NCI-H510A treated with DMSO at 0.1 percent for 48 hours (cell line): ENCODE measurements at regions not wholly inside any gene's neighbourhood (a gene's known extent, or its start where the extent isn't known, plus 50 kb on each side); places are given as distances from the start of the nearest gene placed in this dataset.
"Not testable (repeated sequence)": the region's sequence is repeated elsewhere in the genome, so short reads cannot be mapped to it uniquely, and the experiment has no call there.

ENCODE experiments used
- DNase-seq: peaks from one replicate; lab custom pipeline; 2025; lab: John Stamatoyannopoulos, UW

DNA sequence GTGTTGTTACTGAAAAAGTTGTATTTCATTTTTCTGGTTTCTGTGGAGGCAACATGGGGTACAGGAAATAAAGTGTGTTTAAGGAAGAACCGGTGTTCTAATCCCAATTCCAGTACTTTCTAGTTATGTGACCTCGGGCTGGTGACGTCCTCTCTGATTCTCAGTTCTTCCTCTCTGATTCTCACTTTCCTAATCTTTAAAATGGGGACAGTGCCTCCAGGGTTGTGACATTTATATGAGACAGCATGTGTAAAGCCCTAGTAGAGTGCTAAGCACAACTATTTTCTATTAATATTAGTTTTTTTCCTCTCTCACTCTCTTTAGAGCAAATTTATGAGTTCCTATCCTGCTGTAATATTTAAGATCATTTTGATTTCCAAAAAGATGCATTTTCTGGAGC is 50.9 kb upstream of the PTPDC1 start:
- no peak for DNase-seq

DNA sequence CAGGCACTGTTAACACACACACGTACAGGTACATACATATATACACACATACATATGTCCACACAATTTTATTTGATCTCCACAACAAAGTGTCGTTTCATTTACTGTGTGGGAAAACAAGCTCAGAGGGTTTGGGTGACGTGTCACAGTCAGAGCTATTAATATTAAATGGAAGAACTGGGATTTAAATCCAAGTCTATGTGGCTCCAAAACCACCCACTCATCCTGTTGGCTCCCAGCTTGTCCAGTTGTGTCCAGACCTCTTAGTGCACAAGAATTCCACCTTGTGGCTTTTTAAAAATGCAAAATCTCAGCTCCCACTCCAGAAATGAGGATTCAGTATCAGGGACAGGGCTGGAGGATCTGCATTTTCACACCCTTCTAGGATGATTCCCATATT is 52.3 kb upstream of the PTPDC1 start:
- no peak for DNase-seq

DNA sequence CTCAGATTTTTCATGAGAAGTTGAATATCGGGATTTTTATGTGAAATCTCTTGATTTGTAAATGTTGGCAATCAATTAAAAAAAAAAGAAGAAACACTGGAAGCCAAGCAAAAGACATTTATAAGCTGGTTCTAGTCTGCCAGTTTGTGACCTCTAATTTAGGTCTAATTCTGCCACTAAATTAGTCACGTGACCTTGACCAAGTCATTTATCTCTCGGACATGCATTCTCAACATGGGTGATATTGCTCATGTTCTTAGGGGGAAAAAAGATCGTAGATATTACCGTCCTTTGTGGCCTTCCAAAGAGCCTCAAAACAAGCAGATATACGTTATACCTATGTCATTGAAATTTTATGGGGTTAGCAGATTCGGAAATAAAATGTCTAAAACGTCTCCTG is 52.9 kb upstream of the PTPDC1 start:
- no peak for DNase-seq

DNA sequence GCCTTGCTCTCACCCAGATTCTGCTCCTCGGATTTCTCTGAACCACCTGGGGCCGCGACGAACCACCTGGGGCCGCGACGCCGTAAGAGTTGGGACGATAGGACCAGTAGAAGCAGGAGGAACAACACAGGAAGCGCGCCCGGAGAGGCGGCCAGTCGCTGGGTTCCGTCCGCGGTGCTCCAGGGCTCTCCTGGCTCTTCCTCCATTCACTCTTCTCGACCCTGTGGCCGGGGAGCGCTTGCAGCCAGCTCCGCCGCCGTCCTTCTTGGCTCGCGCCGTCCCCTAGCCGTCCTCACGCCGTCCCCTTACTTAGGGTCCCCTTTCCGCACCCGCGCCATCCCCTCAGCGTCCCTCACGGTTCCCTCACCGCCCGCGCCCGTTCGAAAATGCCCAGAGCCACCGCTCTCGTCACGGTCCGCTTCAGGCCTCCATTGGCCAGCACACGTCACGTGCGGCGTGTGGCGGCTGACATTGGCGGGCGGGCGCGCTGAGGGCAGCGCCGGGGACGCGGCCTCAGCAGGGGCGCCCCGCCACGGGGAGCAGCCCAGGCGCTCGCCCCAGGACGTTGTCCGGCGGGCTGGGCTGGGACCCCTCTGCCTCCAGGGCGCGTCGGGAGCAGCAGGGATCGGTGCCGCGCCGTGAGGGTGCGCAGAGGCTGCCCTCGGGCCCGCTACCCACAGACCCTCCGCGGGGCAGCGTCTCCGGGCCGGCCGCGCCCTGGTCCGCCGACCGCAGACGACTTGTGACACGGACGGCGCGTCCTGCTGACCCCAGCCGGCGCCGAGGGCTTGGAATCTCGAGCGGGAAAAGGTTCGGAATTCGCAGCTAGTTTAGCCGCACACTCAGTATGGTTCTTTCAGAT is 53.7 kb upstream of the PTPDC1 start:
- DNase-seq, result peak; percentile 77

DNA sequence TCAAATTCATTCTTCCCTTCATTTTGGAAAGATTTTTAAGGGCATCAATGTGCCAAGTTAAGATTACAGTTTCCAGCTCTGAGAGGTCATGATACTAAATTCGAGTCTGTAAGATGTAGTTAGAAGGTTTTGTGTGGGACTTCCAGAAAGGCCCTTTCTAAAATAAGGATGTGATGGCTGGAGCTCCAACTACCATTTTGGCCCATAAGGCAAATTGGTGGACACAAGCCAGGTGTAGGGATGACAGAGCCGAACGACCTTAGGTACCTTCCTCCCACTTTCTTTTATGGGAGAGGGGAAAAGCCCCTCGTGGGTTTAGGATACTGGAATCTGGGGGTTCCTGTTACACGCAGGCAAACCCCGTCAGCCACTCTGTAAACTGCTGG is 54.3 kb upstream of the PTPDC1 start:
- no peak for DNase-seq

DNA sequence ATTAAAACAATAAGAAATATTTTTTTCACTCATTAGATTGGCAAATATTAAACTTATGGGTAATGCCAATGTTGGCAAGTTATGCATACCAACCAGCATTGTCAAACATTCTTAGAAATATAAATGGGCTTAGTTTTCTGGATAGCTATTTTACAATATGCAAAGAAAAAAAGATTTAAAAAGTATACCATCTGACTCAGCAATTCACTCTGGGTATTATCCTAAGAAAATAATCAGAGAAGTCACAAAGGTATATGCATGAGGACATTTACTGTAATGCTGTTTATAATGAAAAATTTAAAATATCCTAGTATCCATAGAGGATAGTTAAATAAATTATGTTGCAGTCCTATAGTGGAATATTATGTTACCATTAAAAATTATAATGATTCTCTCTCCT is 57.4 kb upstream of the PTPDC1 start:
- DNase-seq, result no peak

DNA sequence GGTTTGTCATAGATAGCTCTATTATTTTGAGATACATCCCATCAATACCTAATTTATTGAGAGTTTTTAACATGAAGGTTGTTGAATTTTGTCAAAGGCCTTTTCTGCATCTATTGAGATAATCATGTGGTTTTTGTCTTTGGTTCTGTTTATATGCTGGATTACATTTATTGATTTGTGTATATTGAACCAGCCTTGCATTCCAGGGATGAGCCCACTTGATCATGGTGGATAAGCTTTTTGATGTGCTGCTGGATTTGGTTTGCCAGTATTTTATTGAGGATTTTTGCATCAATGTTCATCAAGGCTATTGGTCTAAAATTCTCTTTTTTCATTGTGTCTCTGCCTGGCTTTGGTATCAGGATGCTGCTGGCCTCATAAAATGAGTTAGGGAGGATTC is 61.8 kb upstream of the PTPDC1 start:
- DNase-seq, result not testable (repeated sequence)

DNA sequence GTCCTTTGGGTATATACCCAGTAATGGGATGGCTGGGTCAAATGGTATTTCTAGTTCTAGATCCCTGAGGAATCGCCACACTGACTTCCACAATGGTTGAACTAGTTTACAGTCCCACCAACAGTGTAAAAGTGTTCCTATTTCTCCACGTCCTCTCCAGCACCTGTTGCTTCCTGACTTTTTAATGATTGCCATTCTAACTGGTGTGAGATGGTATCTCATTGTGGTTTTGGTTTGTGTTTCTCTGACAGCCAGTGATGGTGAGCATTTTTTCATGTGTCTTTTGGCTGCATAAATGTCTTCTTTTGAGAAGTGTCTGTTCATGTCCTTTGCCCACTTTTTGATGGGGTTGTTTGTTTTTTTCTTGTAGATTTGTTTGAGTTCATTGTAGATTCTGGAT is 63.4 kb upstream of the PTPDC1 start:
- DNase-seq, result not testable (repeated sequence)

DNA sequence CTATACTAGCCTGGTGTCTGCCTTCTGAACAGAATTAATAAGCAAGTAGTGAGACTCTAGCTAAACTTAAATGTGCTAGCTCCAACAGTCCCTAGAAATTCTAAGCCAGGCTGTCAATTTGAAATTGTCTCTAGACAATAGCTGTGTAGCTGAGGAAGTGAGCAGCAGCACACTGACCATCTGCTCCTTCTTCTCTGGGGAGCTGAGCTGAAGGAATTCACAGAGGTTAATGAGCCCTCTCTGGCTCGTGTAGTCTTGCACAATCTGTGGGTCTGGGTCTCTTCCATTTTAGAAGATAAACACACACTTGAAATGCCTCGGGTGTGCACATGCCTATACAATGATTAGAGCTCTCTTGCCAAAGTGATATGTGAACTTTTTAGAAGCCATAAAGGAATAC is 63.5 kb upstream of the BARX1 start:
- no peak for DNase-seq

DNA sequence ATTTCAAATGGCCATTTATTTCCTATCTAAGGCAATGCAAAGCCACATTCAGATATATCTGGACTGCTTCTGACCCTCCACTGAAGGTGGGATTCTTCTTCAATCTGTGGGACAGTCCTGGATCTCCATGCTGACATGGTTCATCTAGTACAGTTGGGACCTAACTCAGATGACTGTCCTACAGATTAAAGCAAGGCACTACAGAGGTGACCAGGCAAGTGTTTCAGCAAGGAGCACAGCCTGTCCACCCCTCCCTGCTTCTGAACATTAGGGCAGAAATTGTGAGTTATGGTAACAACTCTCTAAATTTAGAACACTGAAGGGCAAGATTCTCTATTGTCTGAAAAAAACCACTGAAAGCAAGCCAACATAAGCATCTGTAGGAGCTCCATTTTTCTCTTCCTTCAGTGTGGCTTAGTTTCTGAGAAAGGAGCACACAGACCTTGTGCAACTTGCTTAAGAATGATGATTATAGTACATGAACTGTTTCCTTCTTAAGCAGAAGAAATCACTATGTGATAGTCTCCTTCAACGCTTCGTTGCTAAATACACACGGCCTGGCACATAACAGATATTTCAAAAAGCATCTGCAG is 62.9 kb upstream of the BARX1 start:
- no peak for DNase-seq

DNA sequence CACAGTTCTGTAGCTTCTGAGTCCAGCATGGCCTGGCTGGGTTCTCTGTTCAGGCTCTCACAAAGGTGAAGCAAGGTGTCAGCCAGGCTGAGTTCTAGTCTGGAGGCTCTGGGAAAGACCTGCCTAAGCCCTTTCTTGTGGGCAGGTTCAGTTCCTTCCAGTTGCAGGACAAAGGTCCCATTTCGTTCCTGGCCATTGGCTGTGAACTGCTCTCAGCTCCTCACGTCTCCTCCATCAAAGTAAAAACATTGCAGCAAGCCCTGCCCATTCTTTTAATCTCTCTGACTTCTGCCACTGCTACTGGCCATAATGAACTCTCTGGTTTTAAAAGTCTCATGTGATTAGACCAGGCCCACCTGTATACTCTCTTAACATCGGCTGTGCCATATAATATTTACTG is 61.6 kb upstream of the BARX1 start:
- no peak for DNase-seq

DNA sequence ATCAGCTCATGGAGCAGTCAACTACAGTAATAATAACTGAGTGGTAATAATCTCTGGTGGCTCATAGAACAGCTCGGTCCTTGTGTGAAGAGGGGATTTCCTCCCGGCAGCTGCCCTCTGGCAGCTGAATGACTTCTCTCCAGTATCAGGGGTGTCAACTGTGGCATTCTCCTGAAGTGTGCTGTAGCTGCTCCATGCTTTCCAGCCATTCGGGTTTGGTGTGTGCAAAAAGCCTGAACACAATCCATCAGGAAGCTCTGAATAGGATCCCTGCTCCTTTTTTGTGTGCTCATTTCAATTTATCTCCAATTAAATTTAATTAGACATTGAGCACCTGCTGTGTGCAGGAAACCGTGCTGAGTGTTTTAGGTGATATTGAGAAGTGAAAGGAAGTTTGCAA is 59.8 kb upstream of the BARX1 start:
- peak; percentile 81 for DNase-seq

DNA sequence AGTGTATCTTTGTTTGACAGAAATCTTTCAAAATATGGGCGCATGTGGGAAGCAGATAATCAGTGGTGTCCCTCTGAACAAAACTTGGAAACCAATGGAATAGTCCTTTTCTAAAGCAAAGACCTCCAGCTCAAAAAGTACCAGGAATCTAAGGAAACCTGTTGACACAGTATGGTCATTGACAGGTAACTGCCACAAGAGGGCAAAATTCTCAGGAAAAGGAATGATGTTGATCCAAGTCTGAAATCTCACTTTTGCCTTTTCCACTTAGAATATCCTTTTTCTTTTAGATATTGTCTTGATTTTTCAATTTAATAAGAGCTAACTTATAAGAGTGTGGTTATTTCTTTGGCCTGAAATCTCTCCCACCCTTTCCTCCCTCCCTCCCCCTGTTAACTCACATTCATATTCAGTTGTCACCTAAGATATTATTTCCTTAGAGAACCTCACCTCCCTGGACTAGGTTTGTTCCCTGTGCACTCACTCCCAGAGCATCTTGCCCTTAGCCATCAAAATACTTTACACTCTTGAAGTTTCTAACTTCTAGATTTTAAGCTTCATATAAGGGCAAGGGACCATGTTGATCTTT is 59.0 kb upstream of the BARX1 start:
- peak; percentile 46 for DNase-seq

DNA sequence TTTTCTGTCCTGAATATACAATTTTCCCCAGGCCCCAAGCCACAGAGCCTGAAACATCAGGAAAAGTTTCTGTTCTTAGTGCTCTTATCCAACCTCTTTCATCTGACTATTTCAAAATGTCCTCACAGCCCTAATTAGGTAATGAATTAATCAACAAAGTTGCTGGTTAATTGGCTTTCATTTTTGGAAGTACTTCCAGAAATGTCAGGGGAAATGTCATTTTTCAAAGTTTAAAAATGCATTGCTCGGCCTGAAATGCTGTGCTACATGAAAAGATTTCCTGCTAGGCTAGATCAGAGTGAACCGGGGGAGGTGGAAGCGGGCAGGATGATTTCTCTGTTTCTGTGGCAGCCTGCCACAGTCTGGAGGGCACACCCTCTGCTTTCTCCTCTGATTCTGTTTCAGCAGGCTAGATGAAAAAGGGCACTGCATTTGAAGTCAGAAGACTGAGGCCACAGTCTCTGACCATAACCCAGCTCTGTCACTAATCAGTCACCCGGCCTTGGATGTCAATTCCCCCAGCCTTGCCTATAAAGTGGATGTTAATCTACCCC is 55.9 kb upstream of the BARX1 start:
- no peak for DNase-seq

DNA sequence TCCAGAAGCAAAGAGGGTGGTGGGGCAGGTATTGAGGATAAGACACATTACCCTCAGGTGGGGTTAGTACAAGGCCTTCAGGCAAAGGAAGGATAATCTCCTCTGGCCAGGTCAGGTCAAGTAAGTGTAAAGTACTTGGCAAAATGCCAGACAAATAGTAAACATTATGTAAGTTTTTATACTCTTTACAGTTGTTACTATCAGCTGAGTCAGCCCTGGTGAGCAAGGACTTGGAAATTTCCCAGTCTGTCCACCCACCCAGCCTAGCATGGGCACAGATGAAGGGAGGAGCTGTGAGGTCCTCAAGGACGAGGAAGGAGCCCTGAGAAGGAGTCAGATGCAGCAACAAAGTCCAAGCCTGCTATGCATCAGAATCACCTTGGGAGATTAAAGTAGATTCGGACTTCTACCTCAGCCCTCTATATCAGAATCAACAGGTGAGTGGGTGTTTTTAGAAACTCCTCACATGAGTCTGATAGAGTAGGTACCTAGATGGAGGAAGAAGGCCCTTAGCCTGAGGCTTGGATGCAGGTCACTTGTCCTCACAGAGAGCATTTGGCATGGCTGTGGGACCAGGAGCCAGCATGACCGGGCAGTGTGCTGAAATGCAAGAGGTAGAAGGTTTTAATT is 50.2 kb upstream of the BARX1 start:
- DNase-seq, result no peak
